M059J (cell line): ENCODE measurements at regions not wholly inside any gene's neighbourhood (a gene's known extent, or its start where the extent isn't known, plus 50 kb on each side); places are given as distances from the start of the nearest gene placed in this dataset.

Experiments used
- DNase-seq: peaks from one replicate; pipeline ENCODE4 v3.0.0-alpha.2; 2012; ENCODE audit warnings: low read depth

DNA sequence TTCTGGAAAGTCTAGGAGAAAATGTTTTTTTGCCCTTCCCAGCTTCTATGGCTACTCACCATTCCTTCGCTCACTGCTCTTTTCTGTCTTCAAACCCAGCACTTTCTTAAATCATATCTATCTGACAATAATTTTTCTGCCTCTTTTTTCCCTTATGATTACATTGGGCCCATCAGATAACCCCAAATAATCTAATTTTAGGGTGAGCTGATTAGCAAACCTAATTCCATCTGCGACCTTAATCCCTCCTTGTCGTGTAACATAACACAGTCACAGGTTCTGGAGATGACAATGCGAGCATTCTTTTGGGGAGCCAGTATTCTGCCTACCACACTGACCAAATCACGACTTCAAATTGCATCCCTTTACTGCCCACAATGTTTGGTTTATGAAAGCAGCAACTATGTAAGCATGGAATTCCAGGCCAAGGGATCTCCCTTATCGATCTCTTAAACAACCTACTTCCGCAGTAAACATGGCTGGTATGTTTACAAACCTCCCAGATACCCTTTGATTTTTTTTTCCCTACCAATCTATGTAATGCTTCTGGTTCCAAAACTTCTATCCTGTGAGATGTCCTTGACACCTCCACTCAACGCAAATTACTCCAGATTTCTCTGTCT, 2122.2 kb downstream of the MAT2B start:
- no peak for DNase-seq

DNA sequence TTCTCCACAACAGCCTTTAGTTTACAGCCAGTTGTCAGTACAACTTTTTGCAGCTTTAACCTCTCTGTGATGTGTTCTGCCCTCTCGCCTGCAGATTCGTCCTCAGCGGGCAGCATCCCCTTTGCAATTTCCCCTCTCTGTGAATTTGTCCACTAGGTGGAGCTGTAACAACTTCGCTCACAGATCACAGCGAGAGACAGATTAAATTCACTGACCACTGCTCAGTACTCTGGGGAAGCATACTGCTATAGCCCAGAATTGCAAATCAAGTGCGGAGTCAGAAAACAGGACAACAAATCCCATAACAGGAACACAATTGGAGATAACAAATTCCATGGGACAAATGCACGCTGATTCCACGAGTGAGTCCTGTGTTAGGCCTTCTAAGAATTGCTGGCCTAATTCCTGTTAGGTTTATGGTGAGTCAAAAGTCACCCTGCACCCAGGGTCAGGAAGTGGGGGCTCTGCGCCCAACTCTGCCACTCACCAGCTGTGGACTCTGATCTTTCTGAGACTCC, 2124.9 kb downstream of the MAT2B start:
- DNase-seq, result peak; percentile 26

DNA sequence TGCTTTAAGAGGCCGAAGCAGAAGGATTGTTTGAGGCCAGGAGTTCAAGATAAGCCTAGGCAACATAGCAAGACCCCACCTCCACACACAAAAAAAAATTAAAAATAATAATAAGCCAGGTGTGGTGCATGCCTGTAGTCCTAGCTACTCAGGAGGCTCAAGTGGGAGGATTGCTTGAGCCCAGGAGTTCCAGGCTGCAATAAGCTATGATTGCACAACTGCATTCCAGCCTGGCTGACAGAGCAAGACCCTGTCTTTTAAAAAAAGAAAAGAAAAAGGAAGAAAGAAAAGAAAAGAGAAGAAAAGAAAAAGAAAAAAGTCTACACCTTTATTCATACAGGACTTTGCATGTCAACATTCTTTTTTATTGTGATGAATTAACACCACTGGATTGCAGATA, 2125.8 kb downstream of the MAT2B start:
- no peak for DNase-seq

DNA sequence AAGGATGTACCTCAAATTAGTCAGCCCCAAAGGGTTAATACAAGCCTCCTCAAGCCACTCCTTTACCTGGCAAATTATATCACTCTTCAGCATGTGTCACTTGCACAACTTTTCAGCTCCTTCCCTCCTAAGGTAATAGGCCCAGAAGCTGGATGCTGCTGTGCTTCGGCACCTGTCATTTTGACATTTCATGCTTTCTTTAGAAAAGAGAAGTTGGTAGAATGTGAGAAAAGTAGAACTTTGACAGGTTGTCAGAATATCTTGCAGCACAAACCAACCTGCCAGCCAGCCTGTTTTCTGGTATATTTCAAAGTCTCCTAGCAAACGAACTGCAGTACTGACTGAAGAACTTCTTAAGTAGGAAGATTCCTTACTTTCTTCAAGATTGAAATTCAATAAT, 2136.9 kb downstream of the MAT2B start:
- DNase-seq, result no peak

DNA sequence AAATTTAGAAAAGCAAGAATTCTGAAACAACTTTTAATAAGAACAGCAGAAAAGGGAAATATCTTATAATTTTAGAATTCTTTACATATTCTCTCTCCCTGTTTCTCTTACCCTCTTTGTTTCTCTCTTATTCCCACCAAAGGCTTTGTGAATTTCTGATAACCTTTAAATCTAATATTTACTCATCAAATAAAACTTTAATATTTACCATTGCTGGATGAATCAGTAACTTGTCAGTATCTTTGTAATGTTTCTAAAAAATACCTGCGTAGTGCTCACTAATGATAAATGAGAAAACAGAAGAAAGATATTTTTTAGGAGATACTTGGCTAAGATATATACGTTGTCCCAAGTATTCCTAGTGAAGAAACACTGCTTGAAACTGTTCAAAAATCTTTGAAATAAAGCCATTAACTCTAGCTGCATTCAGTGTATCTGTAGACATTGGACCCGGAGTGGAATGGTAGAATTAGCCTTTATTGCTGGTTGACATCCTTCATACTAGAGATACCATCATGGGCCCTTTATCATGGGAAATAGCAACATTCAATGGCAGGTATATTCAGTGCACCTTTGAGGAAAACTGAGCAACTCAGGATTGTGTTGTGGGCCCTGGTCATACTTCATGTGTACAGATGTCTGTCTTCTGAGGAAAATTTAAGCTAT, 2160.4 kb downstream of the MAT2B start:
- DNase-seq, result no peak

DNA sequence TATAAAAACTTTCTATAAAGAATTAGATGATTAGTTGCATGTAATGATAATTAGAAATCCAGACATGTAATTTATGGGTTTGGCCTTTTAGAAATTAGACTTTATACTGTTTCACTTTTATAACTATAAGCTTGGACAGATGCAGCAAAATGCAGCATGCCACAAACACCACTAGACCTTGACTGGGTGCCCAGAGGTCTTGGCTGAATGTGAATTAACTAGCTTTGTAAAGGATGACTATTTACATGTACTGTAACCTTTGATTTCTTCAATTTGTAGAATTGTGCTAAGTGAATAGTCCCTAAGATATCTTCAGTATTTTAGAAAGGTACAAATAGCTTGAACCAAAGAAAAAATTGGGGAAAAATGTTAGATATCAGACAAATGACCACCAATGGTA, 2168.1 kb downstream of the MAT2B start:
- DNase-seq, result no peak

DNA sequence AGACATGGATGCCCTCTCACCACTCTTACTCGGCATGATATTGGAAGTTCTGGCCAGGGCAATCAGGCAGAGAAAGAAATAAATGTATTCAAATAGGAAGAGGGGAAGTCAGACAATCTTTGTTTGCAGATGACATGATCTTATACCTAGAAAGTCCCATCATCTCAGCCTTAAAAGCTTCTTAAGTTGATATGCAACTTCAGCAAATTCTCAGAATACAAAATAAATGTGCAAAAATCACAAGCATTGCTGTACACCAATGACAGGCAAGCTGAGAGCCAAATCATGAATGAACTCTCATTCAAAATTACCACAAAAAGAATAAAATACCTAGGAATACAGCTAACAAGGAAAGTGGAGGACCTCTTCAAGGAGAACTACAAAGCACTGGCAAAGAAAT, 2190.4 kb downstream of the MAT2B start:
- DNase-seq, result no peak

DNA sequence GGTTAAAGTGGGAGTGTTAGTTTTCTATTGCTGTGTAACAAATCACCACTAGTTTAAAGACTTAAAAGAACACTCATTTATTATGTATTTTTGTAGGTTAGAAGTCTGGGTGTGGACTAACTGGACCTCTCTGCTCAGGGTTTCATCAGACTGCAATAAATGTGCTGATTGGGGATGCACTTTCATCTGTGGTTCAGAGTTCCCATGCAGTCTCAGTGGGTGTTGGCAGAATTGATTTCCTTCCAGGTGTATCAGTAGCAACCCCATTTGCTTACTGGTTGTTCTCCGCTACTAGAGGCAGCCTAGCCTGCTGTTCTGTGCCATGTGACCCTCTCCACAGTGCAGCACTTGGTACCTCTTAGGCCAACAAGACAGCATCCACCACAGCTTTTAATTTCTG, 2200.5 kb downstream of the MAT2B start:
- DNase-seq, result no peak

DNA sequence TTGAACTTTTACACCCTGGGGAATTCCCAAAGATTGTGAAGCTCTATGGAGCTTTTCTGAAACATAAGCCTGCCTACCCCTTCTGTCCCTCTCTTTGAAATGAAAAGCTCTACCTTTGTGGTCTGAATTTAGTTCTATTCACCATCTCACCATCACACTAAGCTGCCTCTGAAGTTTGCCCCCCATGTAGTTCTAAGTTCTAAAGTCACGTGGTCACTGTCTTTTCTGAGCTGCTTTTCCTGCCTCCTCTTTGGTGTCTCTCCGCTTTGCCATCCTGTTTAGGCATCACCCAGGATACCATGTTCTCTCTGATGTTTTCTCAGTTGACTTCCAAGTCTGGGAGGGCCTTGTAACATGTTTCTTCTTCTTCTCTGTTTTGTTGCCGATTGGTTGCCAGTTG, 2206.6 kb downstream of the MAT2B start:
- DNase-seq, result no peak

DNA sequence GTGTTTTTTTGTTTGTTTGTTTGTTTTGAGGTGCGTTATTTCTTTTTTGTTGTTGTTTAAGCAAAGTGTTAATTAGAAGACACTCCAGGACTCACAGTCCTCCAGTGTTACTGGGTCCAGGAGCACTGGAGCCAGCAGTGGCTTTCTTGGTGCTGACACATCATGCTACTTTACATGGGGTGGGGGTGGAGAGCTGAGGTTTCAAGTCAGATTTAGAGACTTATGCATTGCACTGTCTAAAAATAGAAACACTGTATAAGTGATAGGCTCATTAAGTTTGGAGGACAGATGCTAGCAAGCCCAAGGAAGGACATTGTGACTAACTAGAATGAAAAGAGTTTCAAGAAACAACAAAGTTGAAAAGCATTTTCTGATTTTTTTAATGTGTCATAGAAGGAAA, 2209.2 kb downstream of the MAT2B start:
- no peak for DNase-seq

DNA sequence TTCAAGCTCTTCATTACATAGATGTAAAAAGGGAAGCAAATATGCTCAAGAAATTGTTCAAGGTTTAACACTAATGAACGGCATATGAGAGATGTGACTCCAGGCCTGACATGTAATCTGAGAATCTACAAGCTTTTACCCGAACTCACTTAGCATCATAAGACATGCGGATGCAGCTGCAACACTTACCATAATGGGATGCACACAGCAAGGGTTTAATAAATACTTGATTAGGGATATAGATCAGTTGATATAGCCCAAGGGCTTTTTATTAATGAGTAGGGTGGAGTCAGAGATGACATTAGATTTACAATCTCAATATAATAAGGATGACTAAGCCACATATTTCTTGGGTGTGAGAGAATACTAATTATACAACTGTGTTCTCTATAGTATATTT, 2215.5 kb downstream of the MAT2B start:
- DNase-seq, result no peak

DNA sequence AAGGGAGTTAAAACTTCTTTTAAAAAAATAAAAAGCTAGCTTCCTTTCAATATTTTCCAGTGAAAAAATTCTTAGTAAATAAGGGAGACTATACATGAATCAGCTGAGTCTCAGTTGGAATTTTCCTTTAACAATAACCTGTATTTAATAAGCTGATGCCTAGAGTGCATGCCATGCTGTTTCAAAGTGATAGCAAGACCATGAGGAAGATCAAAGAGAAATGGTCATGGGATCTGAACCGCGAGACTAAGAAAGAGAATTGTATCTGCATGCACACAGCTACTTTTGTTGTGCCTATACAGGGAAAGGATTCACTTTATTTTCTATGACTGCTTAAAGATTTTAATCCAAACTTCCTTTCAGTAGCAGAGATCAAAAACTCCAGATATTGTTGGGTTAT, 2217.0 kb downstream of the MAT2B start:
- no peak for DNase-seq

DNA sequence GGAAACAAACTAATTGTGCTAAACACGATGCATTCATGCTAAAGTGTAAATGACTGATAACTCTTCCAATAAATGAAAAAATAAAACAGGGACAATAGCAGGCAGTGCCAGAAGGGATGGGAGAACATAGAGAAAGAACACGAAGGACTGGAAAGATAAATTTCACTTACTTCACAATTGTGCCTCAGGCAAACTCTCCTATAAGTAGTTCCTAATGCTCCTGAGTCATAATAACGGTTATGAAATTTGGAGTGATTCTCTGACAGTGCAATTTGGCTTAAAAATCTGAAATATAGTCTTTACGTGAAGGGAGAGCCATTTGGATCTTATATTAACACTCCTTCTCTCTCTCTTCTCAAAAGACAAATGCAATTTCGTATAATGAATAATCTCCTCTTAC, 2218.5 kb downstream of the MAT2B start:
- DNase-seq, result no peak

DNA sequence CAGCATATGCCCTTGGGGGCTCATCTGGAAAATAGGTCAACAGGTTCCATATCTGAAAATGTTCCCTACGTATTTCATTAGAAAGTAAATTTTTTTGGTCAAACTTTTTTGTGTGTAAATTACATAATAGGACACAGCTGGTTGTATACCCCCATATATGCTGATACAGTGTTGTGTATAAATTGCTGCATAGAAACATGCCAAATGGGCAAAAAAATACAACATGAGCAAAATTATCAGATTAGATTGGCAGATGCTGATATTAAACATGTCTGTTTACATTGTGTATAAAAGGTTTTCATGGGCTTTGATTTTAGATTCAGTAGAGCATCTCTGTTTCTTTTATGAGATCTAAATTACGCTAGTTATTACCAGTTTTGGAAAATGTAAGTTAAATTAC, 2223.0 kb downstream of the MAT2B start:
- no peak for DNase-seq

DNA sequence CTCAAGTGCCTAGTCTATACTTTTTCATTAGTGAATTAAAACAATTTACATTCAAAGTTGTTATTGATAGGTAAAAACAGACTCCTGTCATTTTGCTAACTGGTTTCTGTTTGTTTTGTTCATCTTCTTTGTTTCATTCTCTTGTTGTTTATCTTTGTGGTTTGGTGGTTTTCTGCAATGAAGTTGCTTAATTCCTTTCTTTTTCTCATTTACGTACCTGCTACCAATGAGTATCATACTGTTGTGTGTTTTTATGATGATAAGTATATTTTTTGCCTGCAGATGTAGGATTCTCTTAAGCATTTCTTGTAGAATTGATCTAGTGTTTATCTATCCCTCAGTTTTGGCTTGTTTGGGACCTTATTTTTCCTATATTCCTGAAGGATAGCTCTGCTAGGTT, 2230.0 kb downstream of the MAT2B start:
- no peak for DNase-seq

DNA sequence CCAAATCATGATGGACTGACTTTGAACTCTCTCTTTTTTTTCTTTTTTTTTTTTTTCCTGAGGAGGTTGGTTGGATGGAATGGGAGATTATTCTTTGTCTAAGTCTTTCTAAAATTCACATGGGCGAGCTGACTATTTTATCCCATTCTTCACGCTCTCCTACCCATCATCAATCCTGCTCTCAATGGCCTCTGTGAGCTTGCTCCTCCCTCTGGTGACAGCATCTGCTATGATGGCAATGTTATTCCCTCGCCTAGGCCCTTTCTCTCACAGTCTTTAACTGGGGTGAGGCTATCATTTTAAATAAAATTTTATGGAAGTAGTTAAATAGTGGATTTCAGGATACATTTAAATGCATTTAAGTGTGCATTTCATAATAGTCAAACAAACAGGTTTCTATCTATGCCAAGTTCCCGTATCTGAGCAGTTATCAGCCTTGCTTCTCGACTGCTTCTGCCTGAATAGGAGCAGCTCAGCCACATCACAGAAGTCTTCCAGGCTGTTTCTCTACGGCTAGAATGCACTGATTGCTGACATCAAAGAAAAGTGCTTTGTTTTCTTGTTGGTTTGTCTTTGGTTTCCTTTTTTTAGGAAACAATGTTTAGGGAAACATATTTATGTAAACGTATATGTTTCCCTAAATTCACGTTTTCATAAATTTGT, 2233.8 kb downstream of the MAT2B start:
- DNase-seq, result no peak

DNA sequence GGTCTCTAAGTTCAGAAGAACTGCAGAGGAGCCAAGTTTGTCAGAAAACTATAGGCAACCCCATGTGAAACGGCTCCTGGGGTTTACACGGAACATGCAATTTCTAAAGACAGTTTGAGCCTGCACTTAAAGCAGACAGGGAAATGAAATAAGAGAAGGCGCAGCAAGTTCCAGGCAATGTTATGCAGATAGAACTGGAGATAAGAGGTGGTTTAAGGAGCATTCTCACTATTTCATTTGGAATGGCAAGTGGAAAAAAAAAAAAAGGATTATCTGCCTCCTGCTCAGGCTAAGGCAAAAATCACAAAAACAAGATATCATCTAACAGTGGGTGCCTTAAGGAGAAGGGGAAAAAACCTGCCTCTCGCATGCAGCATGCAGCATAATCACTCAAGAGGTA, 2252.4 kb downstream of the MAT2B start:
- DNase-seq, result no peak

DNA sequence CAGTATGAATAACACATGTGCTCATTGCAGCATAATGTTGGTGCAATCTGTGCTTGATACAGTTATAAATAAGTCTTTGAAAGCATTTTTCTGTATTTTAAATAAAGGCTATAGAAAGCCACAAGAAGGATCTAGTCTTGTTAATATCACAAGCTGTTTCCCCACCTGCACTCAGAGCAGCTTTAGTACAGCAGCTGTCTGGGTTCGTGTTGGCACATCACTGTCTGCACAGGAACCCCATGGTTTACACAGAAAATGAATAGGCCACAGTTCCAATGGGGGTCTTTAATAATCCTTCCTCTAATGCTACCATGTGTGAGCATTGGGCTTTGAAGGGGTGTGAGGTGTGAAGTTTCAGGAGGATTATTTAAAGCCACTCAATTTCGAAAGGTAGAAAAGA, 2269.7 kb downstream of the MAT2B start:
- no peak for DNase-seq

DNA sequence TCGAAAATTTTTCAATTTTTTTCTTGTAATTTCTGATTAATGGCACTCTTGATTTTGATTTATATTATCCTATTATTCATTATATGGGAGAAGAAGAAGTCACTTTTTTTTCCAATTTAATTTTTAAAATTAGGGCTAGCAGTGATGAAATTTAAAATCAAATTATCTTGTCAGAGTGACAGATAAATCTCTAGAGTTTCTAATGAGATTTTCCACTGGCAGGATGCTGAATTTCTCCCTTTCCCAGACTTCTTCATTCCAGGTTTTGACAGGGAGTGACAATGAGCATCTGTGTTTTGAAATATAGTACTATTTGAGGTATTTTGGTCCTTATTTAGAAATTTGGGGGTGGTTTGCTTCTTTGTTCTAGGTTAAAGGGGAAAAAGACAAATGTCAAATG, 2274.1 kb downstream of the MAT2B start:
- DNase-seq, result no peak

DNA sequence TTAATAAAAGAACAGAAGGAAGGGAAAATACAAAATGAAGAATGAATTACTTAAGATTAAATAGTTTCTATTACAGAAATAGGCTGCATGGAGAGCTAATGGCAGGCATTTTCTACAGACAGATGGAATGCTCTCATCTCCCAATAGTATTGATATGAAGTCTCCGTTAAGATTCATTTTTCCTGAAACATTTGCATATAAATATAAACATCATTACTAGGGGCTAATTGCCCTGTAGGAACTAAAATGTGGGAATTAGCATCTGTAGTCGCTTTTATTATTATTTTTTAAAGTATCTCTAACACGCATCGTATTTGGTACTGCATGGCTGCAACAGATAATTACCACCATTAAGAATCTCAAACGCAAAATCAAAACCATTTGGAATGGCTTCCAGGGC, 2275.5 kb downstream of the MAT2B start:
- DNase-seq, result no peak

DNA sequence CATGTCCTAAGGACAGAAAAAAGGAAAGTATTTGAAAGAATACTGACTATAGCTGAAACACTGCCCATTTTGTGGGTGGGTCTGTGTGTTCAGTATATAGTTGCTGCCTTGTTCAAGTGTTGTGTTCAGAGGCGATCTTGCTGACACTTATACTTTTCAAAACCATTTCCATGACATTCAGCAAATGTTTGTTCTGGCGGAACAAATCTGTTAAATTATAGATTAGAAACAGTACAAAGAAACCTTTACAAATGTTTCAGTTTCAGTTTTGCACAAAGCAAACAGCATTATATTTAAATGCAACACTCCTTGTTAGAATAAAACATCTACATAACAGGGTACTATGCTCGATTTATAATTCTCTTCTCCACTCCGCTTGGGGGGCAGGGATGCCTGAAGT, 2276.3 kb downstream of the MAT2B start:
- DNase-seq, result no peak

DNA sequence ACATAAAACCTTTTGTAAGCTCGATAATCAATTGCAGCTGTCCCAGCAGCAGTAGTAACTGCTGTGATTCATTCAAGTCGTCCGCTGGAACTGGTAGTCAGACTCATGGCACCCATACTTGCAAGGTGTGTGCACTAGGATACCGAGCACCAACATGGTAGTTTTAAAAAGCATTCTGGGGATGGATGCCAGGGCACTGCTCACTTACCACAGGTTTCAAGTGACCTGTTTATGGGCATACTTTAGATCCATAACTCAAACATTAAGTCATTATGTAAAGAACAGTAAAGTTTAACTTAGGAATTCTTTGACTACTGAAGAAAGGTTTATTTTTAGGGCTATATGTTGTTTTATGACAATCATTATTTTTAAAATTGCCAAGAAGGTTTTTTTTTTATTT, 2277.6 kb downstream of the MAT2B start:
- no peak for DNase-seq

DNA sequence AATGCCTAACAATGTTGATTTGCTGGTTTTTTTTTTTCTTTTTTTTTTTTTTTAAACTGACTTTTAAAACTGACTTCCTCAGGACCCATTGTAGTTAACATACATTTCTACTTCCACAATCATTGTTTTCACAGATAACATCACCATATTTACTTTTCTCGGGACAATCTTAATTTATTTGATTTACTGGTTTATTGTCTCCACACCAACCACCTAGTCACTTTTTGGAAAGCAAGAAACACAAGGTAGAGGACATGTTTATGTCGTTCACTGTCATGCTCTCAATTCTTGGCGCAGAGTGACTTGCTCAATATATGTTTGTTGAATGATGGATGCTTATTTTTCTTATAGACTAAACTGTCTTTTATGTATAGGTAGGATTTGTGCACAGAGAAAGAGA, 2280.7 kb downstream of the MAT2B start:
- DNase-seq, result no peak
